Calu3 (cell line): ENCODE measurements at regions not wholly inside any gene's neighbourhood (a gene's known extent, or its start where the extent isn't known, plus 50 kb on each side); places are given as distances from the start of the nearest gene placed in this dataset.

Experiments used
- BruUV-seq: library from RNA; stranded (reverse); fragments of 400-500 nt; replicated peaks from 2 replicates; lab custom pipeline; 2021; lab: Mats Ljungman, UMichigan
- CTCF ChIA-PET: fragments of 300-600 bp; sonication (Branson Sonifier 250); formaldehyde crosslinking; loops from one replicate; lab custom pipeline; 2022; ENCODE audit warnings: antibody characterized with exemption; lab: Charles Lee
- DNase-seq: peaks from one replicate; pipeline ENCODE4 v3.0.0; 2022
- H3K27ac Mint-ChIP-seq: one replicate; pipeline ENCODE4 v1.8.0; 2022; ENCODE audit warnings: mixed read lengths; ENCODE audit not compliant: unreplicated experiment
- H3K27me3 Mint-ChIP-seq: one replicate; pipeline ENCODE4 v1.8.0; 2022; ENCODE audit warnings: mixed read lengths; ENCODE audit not compliant: unreplicated experiment
- H3K36me3 Mint-ChIP-seq: one replicate; pipeline ENCODE4 v1.8.0; 2022; ENCODE audit warnings: mild to moderate bottlenecking, moderate library complexity, mixed read lengths; ENCODE audit not compliant: insufficient read depth, unreplicated experiment
- H3K4me1 Mint-ChIP-seq: one replicate; pipeline ENCODE4 v1.8.0; 2022; ENCODE audit warnings: mild to moderate bottlenecking, low read depth, mixed read lengths; ENCODE audit not compliant: unreplicated experiment
- H3K4me3 Mint-ChIP-seq: one replicate; pipeline ENCODE4 v1.8.0; 2022; ENCODE audit warnings: mild to moderate bottlenecking, low read depth, moderate library complexity, mixed read lengths; ENCODE audit not compliant: unreplicated experiment
- H3K9me3 Mint-ChIP-seq: one replicate; pipeline ENCODE4 v1.8.0; 2022; ENCODE audit warnings: low read depth, mixed read lengths; ENCODE audit not compliant: unreplicated experiment
- intact Hi-C: fragments of 100-400 bp; cut with micrococcal nuclease; formaldehyde crosslinking; loops from one replicate; pipeline ENCODE4 v1.10.0; 2022; ENCODE audit not compliant: unreplicated experiment
- TF ChIP-seq, protein P1 (sequence below): fragments of 200-600 bp; IDR thresholded peaks from one replicate; pipeline ENCODE4 v1.8.0; 2022; ENCODE audit warnings: antibody characterized with exemption; ENCODE audit not compliant: unreplicated experiment

- H3K4me3 Mint-ChIP-seq: no peak overlapping the region
- CTCF ChIA-PET: interaction anchor here (0.6 to 0.9 kb wide), 3 partner anchors 11 to 733 kb away, joined by 4 to 5 read pairs (median 4); no protein-coding TSS in a partner anchor
- no peaks in the 10 kb centered on the region for H3K4me1 Mint-ChIP-seq
- no peak overlapping the region for H3K27ac Mint-ChIP-seq
- BruUV-seq: no TSS peak
- intact Hi-C loops: no loop called here
- H3K27me3 Mint-ChIP-seq: no peaks in the 10 kb centered on the region
- TF ChIP-seq, protein P1, sequence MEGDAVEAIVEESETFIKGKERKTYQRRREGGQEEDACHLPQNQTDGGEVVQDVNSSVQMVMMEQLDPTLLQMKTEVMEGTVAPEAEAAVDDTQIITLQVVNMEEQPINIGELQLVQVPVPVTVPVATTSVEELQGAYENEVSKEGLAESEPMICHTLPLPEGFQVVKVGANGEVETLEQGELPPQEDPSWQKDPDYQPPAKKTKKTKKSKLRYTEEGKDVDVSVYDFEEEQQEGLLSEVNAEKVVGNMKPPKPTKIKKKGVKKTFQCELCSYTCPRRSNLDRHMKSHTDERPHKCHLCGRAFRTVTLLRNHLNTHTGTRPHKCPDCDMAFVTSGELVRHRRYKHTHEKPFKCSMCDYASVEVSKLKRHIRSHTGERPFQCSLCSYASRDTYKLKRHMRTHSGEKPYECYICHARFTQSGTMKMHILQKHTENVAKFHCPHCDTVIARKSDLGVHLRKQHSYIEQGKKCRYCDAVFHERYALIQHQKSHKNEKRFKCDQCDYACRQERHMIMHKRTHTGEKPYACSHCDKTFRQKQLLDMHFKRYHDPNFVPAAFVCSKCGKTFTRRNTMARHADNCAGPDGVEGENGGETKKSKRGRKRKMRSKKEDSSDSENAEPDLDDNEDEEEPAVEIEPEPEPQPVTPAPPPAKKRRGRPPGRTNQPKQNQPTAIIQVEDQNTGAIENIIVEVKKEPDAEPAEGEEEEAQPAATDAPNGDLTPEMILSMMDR: no peak
- no peaks in the 10 kb centered on the region for H3K36me3 Mint-ChIP-seq
- DNase-seq: no peak
- H3K9me3 Mint-ChIP-seq: peaks cover 8% of the 10 kb centered on the region
Measured at GRCh38 chr6:22631091-22631490, 61.7 kb downstream of the HDGFL1 start.

DNA sequence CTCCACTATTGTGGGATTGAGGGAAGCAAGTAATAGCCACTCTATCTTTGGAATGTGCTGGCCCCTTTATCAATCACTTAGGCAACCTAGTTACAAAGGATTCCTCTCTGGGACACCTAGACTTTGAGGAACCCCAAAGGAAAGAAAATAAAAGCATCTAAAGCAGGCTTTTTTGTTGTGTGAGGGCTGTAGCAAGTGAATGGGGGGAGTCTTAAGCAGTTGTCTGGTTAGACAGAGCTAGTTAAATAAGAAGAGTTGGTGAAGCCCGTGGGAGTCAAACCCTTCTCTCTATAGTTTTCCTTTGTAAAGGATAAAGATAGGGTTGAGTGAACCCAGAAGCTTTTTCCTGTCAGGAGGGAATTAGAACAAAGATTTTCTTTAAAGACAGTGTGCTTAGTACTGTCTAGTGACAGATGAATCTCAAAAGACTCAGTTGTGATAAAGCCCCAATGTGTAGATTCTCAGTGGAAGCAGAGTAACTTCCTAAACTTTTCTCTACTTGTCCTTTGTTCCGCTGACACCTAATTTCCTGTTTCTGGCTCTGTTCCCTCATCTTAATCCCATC, 63.3 kb downstream of the HDGFL1 start:
- H3K27me3 Mint-ChIP-seq: no peaks in the 10 kb centered on the region
- no peaks in the 10 kb centered on the region for H3K4me1 Mint-ChIP-seq
- TF ChIP-seq, protein P1: no peak
- BruUV-seq: no TSS peak
- CTCF ChIA-PET: no interaction called here
- no peak overlapping the region for H3K27ac Mint-ChIP-seq
- intact Hi-C loops: no loop called here
- no peaks in the 10 kb centered on the region for H3K36me3 Mint-ChIP-seq
- H3K9me3 Mint-ChIP-seq: peaks cover 5% of the 10 kb centered on the region
- DNase-seq: no peak
- no peak overlapping the region for H3K4me3 Mint-ChIP-seq

DNA sequence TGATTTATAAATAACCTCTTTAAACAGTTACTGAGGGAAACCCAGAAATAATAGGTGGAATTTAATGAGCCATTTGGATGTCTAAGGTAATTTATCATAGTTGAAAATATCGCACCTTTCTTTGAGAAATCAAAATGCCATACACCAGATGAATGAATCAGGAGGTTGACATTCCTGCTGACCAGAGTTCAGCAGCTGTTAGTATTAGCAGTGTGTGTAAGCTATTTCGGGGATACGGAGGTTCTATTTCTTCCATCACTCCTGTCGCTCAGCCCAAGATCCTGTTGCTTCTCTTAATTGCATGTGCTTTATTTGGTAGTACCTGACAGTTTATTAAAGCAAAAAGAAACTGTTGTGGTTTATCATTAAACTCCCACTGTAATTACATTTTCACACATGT, 67.1 kb downstream of the HDGFL1 start:
- Mint-ChIP-seq H3K27me3 (no peaks in the 10 kb centered on the region), H3K9me3 (peaks cover 5% of the 10 kb centered on the region), H3K27ac (no peak overlapping the region), H3K4me3 (no peak overlapping the region), H3K4me1 (no peaks in the 10 kb centered on the region), H3K36me3 (no peaks in the 10 kb centered on the region)
- CTCF ChIA-PET: no interaction called here
- no peak for DNase-seq
- BruUV-seq: no TSS peak
- intact Hi-C loops: no loop called here
- TF ChIP-seq, protein P1: no peak

- Mint-ChIP-seq H3K9me3 (peaks cover 5% of the 10 kb centered on the region), H3K4me1 (no peaks in the 10 kb centered on the region), H3K27ac (no peak overlapping the region), H3K4me3 (no peak overlapping the region), H3K36me3 (no peaks in the 10 kb centered on the region), H3K27me3 (no peaks in the 10 kb centered on the region)
- no TSS peak for BruUV-seq
- TF ChIP-seq, protein P1: no peak
- CTCF ChIA-PET: interaction anchor here (0.6 kb wide), 2 partner anchors 829 to 1011 kb away, joined by 3 to 4 read pairs; no protein-coding TSS in a partner anchor
- intact Hi-C loops: no loop called here
- DNase-seq: no peak
Measured at GRCh38 chr6:22637782-22638181, 68.4 kb downstream of the HDGFL1 start.
